HEK293 (cell line): ENCODE measurements at regions not wholly inside any gene's neighbourhood (a gene's known extent, or its start where the extent isn't known, plus 50 kb on each side); places are given as distances from the start of the nearest gene placed in this dataset.

ENCODE experiments used
- CTCF ChIA-PET: fragments of 350-600 bp; formaldehyde crosslinking; extraction: SDS; loops from one replicate; lab custom pipeline; 2021; ENCODE audit warnings: antibody characterized with exemption; lab: Yijun Ruan, JAX
- POLR2A ChIA-PET: fragments of 300-600 bp; formaldehyde crosslinking; extraction: SDS; loops from one replicate; lab custom pipeline; 2020; ENCODE audit warnings: antibody characterized with exemption, inconsistent platforms; lab: Yijun Ruan, JAX
- H3K27ac ChIP-seq: fragments of 200-500 bp; sonication (Bioruptor generic); 2 replicates; pipeline ENCODE4 v1.5.1; 2014; ENCODE audit warnings: low read depth, low read length, control low read depth, inconsistent platforms; ENCODE audit errors: extremely low read depth
- H3K36me3 ChIP-seq, 2 experiments: fragments of 200-500 bp in 1 of 2; sonication (Bioruptor generic) in 1 of 2; 1 replicate in 1 of 2; 2 replicates in 1 of 2; pipeline ENCODE4 v1.5.1; 2014 to 2017; ENCODE audit warnings: inconsistent platforms in 2 of 2, low read length in 2 of 2; ENCODE audit not compliant: control insufficient read depth in 2 of 2, insufficient read depth in 1 of 2
- H3K4me1 ChIP-seq: fragments of 200-500 bp; sonication (Bioruptor generic); 2 replicates; pipeline ENCODE4 v1.5.1; 2014; ENCODE audit warnings: mild to moderate bottlenecking, low read length, inconsistent platforms; ENCODE audit not compliant: control insufficient read depth, insufficient read depth
- H3K4me3 ChIP-seq: 2 replicates; pipeline ENCODE4 v1.5.1; 2011; ENCODE audit warnings: low read depth, mild to moderate bottlenecking, control low read depth, low read length, moderate library complexity
- H3K9me3 ChIP-seq: fragments of 200-500 bp; sonication (Bioruptor generic); 2 replicates; pipeline ENCODE4 v1.5.1; 2014; ENCODE audit warnings: low read depth, low read length, inconsistent platforms; ENCODE audit not compliant: control insufficient read depth, insufficient read depth
- GFI1B ChIP-seq: fragments of 450-650 bp; formaldehyde crosslinking; IDR thresholded peaks from 2 replicates; pipeline ENCODE4 v1.5.1; 2016; ENCODE audit warnings: missing biosample characterization, missing genetic modification characterization
- GLI4 ChIP-seq: fragments of 450-650 bp; formaldehyde crosslinking; IDR thresholded peaks from 2 replicates; pipeline ENCODE4 v1.5.1; 2016; ENCODE audit warnings: missing biosample characterization, missing genetic modification characterization
- HOXD13 ChIP-seq: sonication (generic); formaldehyde crosslinking; IDR thresholded peaks from 2 replicates; pipeline ENCODE4 v1.8.0; 2022; ENCODE audit warnings: missing genetic modification reagents, borderline replicate concordance
- MYNN ChIP-seq: fragments of 450-650 bp; formaldehyde crosslinking; IDR thresholded peaks from 2 replicates; pipeline ENCODE4 v1.5.1; 2016; ENCODE audit warnings: missing biosample characterization, missing genetic modification characterization, borderline replicate concordance
- TRIM28 ChIP-seq: IDR thresholded peaks from 2 replicates; pipeline ENCODE4 v1.6.1; 2011; ENCODE audit warnings: low read length, control low read depth, borderline replicate concordance
- ZBTB7A ChIP-seq: fragments of 450-650 bp; formaldehyde crosslinking; IDR thresholded peaks from 2 replicates; pipeline ENCODE4 v1.5.1; 2016; ENCODE audit warnings: low read depth, missing biosample characterization, missing genetic modification characterization
- ZNF10 ChIP-seq: fragments of 450-650 bp; formaldehyde crosslinking; IDR thresholded peaks from 2 replicates; pipeline ENCODE4 v1.5.1; 2017; ENCODE audit warnings: missing biosample characterization, missing genetic modification characterization
- ZNF140 ChIP-seq: fragments of 450-650 bp; formaldehyde crosslinking; IDR thresholded peaks from 2 replicates; pipeline ENCODE4 v1.5.1; 2016; ENCODE audit warnings: missing biosample characterization, missing genetic modification characterization
- ZNF274 ChIP-seq, 2 experiments: fragments of 200-500 bp in 1 of 2; fragments of 450-650 bp in 1 of 2; sonication (Bioruptor generic) in 1 of 2; formaldehyde crosslinking in 1 of 2; IDR thresholded peaks; 2 replicates each; pipeline versions ENCODE4 v1.5.1 to v1.6.1; 2014 to 2016; ENCODE audit warnings: borderline replicate concordance in 1 of 2, inconsistent platforms in 1 of 2, low read length in 1 of 2, missing biosample characterization in 1 of 2, missing genetic modification characterization in 1 of 2
- ZNF37A ChIP-seq: fragments of 450-650 bp; IDR thresholded peaks from 2 replicates; pipeline ENCODE4 v1.5.1; 2018; ENCODE audit warnings: missing biosample characterization, missing genetic modification characterization
- ZNF404 ChIP-seq: fragments of 450-650 bp; formaldehyde crosslinking; IDR thresholded peaks from 2 replicates; pipeline ENCODE4 v1.5.1; 2017; ENCODE audit warnings: missing biosample characterization, missing genetic modification characterization
- ZNF473 ChIP-seq: fragments of 450-650 bp; formaldehyde crosslinking; IDR thresholded peaks from 2 replicates; pipeline ENCODE4 v1.5.1; 2017; ENCODE audit warnings: missing biosample characterization, missing genetic modification characterization
- ZNF530 ChIP-seq: fragments of 450-650 bp; formaldehyde crosslinking; IDR thresholded peaks from 2 replicates; pipeline ENCODE4 v1.5.1; 2016; ENCODE audit warnings: low read depth, missing biosample characterization, missing genetic modification characterization
- ZNF768 ChIP-seq: fragments of 450-650 bp; formaldehyde crosslinking; IDR thresholded peaks from 2 replicates; pipeline ENCODE4 v1.5.1; 2018; ENCODE audit warnings: missing biosample characterization, mild to moderate bottlenecking, missing genetic modification characterization
- TF ChIP-seq, protein P1 (sequence below): sonication (generic); formaldehyde crosslinking; IDR thresholded peaks from 2 replicates; pipeline ENCODE4 v1.8.1; 2022; ENCODE audit warnings: mild to moderate bottlenecking, moderate library complexity, missing genetic modification reagents
- TF ChIP-seq, protein P2 (sequence below): fragments of 450-650 bp; formaldehyde crosslinking; IDR thresholded peaks from 2 replicates; pipeline ENCODE4 v1.5.1; 2016; ENCODE audit warnings: missing biosample characterization, missing genetic modification characterization
- TF ChIP-seq, protein P3 (sequence below): fragments of 450-650 bp; formaldehyde crosslinking; IDR thresholded peaks from 2 replicates; pipeline ENCODE4 v1.5.0; 2017; ENCODE audit warnings: missing biosample characterization, missing genetic modification characterization, borderline replicate concordance
- TF ChIP-seq, protein P4 (sequence below): fragments of 450-650 bp; formaldehyde crosslinking; IDR thresholded peaks from 2 replicates; pipeline ENCODE4 v1.5.1; 2016; ENCODE audit warnings: missing biosample characterization, missing genetic modification characterization, borderline replicate concordance
- TF ChIP-seq, protein P5 (sequence below): fragments of 450-650 bp; formaldehyde crosslinking; IDR thresholded peaks from 2 replicates; pipeline ENCODE4 v1.5.1; 2017; ENCODE audit warnings: missing biosample characterization, missing genetic modification characterization
- TF ChIP-seq, protein P6 (sequence below): fragments of 450-650 bp; formaldehyde crosslinking; IDR thresholded peaks from 2 replicates; pipeline ENCODE4 v1.5.1; 2016; ENCODE audit warnings: missing biosample characterization, missing genetic modification characterization

DNA sequence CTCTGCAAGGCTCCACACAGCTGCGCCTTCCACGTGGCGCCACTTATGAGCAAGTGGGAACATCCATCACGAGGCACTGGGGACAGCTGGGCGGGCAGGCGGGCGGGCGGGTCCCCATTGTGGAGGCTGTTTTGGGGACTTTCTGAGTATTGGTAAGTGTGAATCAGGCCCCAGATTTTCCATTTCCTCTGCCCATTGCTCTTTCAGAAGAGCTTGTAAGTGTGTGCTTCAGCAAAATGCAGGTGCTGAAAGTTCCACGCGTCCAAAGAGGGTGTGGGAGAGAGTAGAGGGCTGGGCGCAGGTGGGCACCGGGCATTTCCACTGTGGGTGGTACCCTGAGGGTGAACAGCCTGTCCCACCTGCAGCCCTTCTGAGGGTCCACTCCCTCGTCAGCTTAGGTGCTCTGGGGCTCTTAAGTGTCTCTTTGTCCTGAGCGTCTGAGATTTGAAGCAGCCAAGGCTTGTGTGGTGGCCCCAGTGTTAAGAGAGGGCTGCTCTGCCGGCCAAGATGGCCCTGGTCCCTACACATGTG is 177.1 kb downstream of the RPLP1 start:
- ChIA-PET CTCF (no interaction called here), POLR2A (no interaction called here)
- no peak overlapping the region for H3K27ac ChIP-seq
- H3K36me3 ChIP-seq = no peaks in the 10 kb centered on the region
- no peaks in the 10 kb centered on the region for H3K4me1 ChIP-seq
- H3K9me3 ChIP-seq = no peaks in the 10 kb centered on the region
- TF ChIP-seq ZNF274 (IDR thresholded peaks at IDR 0.05; ENCODE audit: low read length) = no peak
- TF ChIP-seq ZNF274 (tag by site-specific recombination; IDR thresholded peaks at IDR 0.05; ENCODE audit: borderline replicate concordance) = no peak
- no peak for TF ChIP-seq GFI1B (tag by site-specific recombination)
- no peak for TF ChIP-seq ZNF140 (tag by site-specific recombination)
- no peak for TF ChIP-seq ZNF10 (tag by site-specific recombination)
- no peak for TF ChIP-seq GLI4
- no peak for TF ChIP-seq MYNN (tag by site-specific recombination)
- TF ChIP-seq ZNF404 (tag by site-specific recombination) = no peak
- TF ChIP-seq ZNF37A (tag by site-specific recombination) = no peak
- TF ChIP-seq ZNF768 (tag by site-specific recombination) = no peak
- TF ChIP-seq, protein P1, sequence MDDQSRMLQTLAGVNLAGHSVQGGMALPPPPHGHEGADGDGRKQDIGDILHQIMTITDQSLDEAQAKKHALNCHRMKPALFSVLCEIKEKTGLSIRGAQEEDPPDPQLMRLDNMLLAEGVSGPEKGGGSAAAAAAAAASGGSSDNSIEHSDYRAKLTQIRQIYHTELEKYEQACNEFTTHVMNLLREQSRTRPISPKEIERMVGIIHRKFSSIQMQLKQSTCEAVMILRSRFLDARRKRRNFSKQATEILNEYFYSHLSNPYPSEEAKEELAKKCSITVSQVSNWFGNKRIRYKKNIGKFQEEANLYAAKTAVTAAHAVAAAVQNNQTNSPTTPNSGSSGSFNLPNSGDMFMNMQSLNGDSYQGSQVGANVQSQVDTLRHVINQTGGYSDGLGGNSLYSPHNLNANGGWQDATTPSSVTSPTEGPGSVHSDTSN (CRISPR knock-in tag) = no peak
- TF ChIP-seq, protein P2, sequence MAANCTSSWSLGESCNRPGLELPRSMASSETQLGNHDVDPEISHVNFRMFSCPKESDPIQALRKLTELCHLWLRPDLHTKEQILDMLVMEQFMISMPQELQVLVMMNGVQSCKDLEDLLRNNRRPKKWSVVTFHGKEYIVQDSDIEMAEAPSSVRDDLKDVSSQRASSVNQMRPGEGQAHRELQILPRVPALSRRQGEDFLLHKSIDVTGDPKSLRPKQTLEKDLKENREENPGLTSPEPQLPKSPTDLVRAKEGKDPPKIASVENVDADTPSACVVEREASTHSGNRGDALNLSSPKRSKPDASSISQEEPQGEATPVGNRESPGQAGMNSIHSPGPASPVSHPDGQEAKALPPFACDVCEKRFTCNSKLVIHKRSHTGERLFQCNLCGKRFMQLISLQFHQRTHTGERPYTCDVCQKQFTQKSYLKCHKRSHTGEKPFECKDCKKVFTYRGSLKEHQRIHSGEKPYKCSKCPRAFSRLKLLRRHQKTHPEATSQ (tag by site-specific recombination) = no peak
- TF ChIP-seq ZNF530 (tag by site-specific recombination) = no peak
- no peak for TF ChIP-seq TRIM28
- TF ChIP-seq, protein P3, sequence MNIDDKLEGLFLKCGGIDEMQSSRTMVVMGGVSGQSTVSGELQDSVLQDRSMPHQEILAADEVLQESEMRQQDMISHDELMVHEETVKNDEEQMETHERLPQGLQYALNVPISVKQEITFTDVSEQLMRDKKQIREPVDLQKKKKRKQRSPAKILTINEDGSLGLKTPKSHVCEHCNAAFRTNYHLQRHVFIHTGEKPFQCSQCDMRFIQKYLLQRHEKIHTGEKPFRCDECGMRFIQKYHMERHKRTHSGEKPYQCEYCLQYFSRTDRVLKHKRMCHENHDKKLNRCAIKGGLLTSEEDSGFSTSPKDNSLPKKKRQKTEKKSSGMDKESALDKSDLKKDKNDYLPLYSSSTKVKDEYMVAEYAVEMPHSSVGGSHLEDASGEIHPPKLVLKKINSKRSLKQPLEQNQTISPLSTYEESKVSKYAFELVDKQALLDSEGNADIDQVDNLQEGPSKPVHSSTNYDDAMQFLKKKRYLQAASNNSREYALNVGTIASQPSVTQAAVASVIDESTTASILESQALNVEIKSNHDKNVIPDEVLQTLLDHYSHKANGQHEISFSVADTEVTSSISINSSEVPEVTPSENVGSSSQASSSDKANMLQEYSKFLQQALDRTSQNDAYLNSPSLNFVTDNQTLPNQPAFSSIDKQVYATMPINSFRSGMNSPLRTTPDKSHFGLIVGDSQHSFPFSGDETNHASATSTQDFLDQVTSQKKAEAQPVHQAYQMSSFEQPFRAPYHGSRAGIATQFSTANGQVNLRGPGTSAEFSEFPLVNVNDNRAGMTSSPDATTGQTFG (tag by site-specific recombination) = no peak
- TF ChIP-seq, protein P4, sequence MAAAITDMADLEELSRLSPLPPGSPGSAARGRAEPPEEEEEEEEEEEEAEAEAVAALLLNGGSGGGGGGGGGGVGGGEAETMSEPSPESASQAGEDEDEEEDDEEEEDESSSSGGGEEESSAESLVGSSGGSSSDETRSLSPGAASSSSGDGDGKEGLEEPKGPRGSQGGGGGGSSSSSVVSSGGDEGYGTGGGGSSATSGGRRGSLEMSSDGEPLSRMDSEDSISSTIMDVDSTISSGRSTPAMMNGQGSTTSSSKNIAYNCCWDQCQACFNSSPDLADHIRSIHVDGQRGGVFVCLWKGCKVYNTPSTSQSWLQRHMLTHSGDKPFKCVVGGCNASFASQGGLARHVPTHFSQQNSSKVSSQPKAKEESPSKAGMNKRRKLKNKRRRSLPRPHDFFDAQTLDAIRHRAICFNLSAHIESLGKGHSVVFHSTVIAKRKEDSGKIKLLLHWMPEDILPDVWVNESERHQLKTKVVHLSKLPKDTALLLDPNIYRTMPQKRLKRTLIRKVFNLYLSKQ (tag by site-specific recombination) = no peak
- TF ChIP-seq ZBTB7A (tag by site-specific recombination) = no peak
- TF ChIP-seq HOXD13 (CRISPR knock-in tag) = no peak
- TF ChIP-seq, protein P5, sequence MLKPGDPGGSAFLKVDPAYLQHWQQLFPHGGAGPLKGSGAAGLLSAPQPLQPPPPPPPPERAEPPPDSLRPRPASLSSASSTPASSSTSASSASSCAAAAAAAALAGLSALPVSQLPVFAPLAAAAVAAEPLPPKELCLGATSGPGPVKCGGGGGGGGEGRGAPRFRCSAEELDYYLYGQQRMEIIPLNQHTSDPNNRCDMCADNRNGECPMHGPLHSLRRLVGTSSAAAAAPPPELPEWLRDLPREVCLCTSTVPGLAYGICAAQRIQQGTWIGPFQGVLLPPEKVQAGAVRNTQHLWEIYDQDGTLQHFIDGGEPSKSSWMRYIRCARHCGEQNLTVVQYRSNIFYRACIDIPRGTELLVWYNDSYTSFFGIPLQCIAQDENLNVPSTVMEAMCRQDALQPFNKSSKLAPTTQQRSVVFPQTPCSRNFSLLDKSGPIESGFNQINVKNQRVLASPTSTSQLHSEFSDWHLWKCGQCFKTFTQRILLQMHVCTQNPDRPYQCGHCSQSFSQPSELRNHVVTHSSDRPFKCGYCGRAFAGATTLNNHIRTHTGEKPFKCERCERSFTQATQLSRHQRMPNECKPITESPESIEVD = no peak
- TF ChIP-seq, protein P6, sequence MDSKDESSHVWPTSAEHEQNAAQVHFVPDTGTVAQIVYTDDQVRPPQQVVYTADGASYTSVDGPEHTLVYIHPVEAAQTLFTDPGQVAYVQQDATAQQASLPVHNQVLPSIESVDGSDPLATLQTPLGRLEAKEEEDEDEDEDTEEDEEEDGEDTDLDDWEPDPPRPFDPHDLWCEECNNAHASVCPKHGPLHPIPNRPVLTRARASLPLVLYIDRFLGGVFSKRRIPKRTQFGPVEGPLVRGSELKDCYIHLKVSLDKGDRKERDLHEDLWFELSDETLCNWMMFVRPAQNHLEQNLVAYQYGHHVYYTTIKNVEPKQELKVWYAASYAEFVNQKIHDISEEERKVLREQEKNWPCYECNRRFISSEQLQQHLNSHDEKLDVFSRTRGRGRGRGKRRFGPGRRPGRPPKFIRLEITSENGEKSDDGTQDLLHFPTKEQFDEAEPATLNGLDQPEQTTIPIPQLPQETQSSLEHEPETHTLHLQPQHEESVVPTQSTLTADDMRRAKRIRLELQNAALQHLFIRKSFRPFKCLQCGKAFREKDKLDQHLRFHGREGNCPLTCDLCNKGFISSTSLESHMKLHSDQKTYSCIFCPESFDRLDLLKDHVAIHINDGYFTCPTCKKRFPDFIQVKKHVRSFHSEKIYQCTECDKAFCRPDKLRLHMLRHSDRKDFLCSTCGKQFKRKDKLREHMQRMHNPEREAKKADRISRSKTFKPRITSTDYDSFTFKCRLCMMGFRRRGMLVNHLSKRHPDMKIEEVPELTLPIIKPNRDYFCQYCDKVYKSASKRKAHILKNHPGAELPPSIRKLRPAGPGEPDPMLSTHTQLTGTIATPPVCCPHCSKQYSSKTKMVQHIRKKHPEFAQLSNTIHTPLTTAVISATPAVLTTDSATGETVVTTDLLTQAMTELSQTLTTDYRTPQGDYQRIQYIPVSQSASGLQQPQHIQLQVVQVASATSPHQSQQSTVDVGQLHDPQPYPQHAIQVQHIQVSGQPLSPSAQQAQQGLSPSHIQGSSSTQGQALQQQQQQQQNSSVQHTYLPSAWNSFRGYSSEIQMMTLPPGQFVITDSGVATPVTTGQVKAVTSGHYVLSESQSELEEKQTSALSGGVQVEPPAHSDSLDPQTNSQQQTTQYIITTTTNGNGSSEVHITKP (tag by site-specific recombination) = no peak
- TF ChIP-seq ZNF473 = no peak
- TF ChIP-seq, all 188 proteins: peak for 0
- no peak overlapping the region for H3K4me3 ChIP-seq
